ENCODE measurements at regions not wholly inside any gene's neighbourhood (a gene's known extent, or its start where the extent isn't known, plus 50 kb on each side); places are given as distances from the start of the nearest gene placed in this dataset.

- Histone ChIP-seq H3K36me3 (ENCODE audit: insufficient read depth in 1 of 2, low read depth in 1 of 2) (no peaks in the 10 kb centered on the region), H3K9me3 (no peaks in the 10 kb centered on the region), H3K4me3 (no peak overlapping the region), H3K4me1 (no peaks in the 10 kb centered on the region), H3K27me3 (ENCODE audit: insufficient read depth in 3 of 3, low read length in 2 of 3) (no peaks in the 10 kb centered on the region), H3K27ac (no peak overlapping the region)
- DNase-seq (no peak), ATAC-seq (no peak)
- 41 to 59% (median 45%) methylated on average over 6 of the region's 6 CpGs for WGBS, 3 donors
- no peak for TF ChIP-seq CTCF (IDR thresholded peaks at IDR 0.05)
- intact Hi-C loops (cut with DNase I): no loop called here
These were observed 854.3 kb upstream of the ACVR2A start for GRCh38 chr2:146990311-146991054.

GRCh38 chr2:146989741-146990140 is 855.1 kb upstream of the ACVR2A start:
- no peak for TF ChIP-seq CTCF (IDR thresholded peaks at IDR 0.05)
- H3K4me1 ChIP-seq: no peaks in the 10 kb centered on the region
- no peak overlapping the region for H3K27ac ChIP-seq
- H3K36me3 ChIP-seq (ENCODE audit: insufficient read depth in 1 of 2, low read depth in 1 of 2): no peaks in the 10 kb centered on the region
- no peak for ATAC-seq
- DNase-seq: no peak
- H3K27me3 ChIP-seq (ENCODE audit: insufficient read depth in 3 of 3, low read length in 2 of 3): no peaks in the 10 kb centered on the region
- no peaks in the 10 kb centered on the region for H3K9me3 ChIP-seq
- WGBS, 3 donors: 78 to 90% (median 82%) methylated on average over 1 of the region's 1 CpG
- no peak overlapping the region for H3K4me3 ChIP-seq
- intact Hi-C loops (cut with DNase I): no loop called here

GRCh38 chr2:146987996-146988395 is 856.8 kb upstream of the ACVR2A start:
- no peaks in the 10 kb centered on the region for H3K9me3 ChIP-seq
- H3K4me3 ChIP-seq: no peak overlapping the region
- no peaks in the 10 kb centered on the region for H3K27me3 ChIP-seq (ENCODE audit: insufficient read depth in 3 of 3, low read length in 2 of 3)
- H3K27ac ChIP-seq: no peak overlapping the region
- ATAC-seq (no peak), DNase-seq (no peak)
- no peaks in the 10 kb centered on the region for H3K4me1 ChIP-seq
- TF ChIP-seq CTCF (IDR thresholded peaks at IDR 0.05): no peak
- 94 to 98% (median 96%) methylated on average over 2 of the region's 2 CpGs for WGBS, 3 donors
- H3K36me3 ChIP-seq (ENCODE audit: insufficient read depth in 1 of 2, low read depth in 1 of 2): no peaks in the 10 kb centered on the region
- intact Hi-C loops (cut with DNase I): no loop called here

DNA sequence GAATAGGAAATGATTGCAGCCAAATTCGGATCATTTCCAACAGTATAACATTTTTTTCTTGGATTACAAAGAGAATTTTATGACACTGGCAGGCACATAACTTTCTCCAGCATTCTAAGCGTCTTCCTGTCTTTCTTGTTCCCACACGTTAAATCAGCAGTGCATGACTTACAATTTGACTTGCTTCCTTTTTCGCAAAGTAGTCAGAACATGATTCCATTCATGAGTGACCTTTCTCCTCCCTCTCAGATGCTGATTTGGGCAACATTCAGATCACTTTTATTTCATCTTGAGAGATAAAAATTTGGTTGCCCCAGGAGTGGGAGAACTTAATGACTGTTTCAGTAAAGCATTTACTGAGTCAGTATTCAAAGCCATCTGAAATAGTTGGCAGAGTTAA is 858.7 kb upstream of the ACVR2A start:
- Histone ChIP-seq H3K36me3 (ENCODE audit: insufficient read depth in 1 of 2, low read depth in 1 of 2) (no peaks in the 10 kb centered on the region), H3K4me1 (no peaks in the 10 kb centered on the region), H3K27me3 (ENCODE audit: insufficient read depth in 3 of 3, low read length in 2 of 3) (no peaks in the 10 kb centered on the region), H3K27ac (no peak overlapping the region), H3K4me3 (no peak overlapping the region), H3K9me3 (no peaks in the 10 kb centered on the region)
- no peak for ATAC-seq
- no peak for DNase-seq
- intact Hi-C loops (cut with DNase I): no loop called here
- 10 to 24% (median 24%) methylated on average over 4 of the region's 4 CpGs for WGBS, 3 donors
- no peak for TF ChIP-seq CTCF (IDR thresholded peaks at IDR 0.05)

- WGBS, 3 donors: 8 to 35% (median 20%) methylated on average over 2 of the region's 2 CpGs
- no peak for ATAC-seq
- H3K27ac ChIP-seq: no peak overlapping the region
These were observed 859.1 kb upstream of the ACVR2A start for GRCh38 chr2:146985753-146986152.

More at GRCh38 chr2:146985753-146986152, 859.1 kb upstream of the ACVR2A start:
- no peaks in the 10 kb centered on the region for H3K27me3 ChIP-seq (ENCODE audit: insufficient read depth in 3 of 3, low read length in 2 of 3)
- no peaks in the 10 kb centered on the region for H3K4me1 ChIP-seq
- no peak for DNase-seq
- H3K36me3 ChIP-seq (ENCODE audit: insufficient read depth in 1 of 2, low read depth in 1 of 2): no peaks in the 10 kb centered on the region
- no peak for TF ChIP-seq CTCF (IDR thresholded peaks at IDR 0.05)
- H3K4me3 ChIP-seq: no peak overlapping the region
- intact Hi-C loops (cut with DNase I): no loop called here
- no peaks in the 10 kb centered on the region for H3K9me3 ChIP-seq

Data from psoas muscle (tissue), 7 donors.